ENCODE measurements at regions not wholly inside any gene's neighbourhood (a gene's known extent, or its start where the extent isn't known, plus 50 kb on each side); places are given as distances from the start of the nearest gene placed in this dataset.

GRCh38 chr17:13688716-13689115, 87.0 kb upstream of the HS3ST3A1 start:
- TF ChIP-seq CTCF (IDR thresholded peaks at IDR 0.05) (no peak), TCF7 (CRISPR knock-in tag; IDR thresholded peaks at IDR 0.05; ENCODE audit: low read depth) (no peak), FOXJ3 (CRISPR knock-in tag; IDR thresholded peaks at IDR 0.05; ENCODE audit: borderline replicate concordance) (no peak), PRRX2 (CRISPR knock-in tag; IDR thresholded peaks at IDR 0.05) (no peak), SOX15 (CRISPR knock-in tag; IDR thresholded peaks at IDR 0.05) (no peak), CREM (CRISPR knock-in tag; IDR thresholded peaks at IDR 0.05) (no peak), ZNF512 (CRISPR knock-in tag; IDR thresholded peaks at IDR 0.05; ENCODE audit: borderline replicate concordance) (no peak), JUN (CRISPR knock-in tag; IDR thresholded peaks at IDR 0.05) (no peak), CDX4 (CRISPR knock-in tag; IDR thresholded peaks at IDR 0.05; ENCODE audit: borderline replicate concordance) (no peak), NR1H2 (CRISPR knock-in tag; IDR thresholded peaks at IDR 0.05) (no peak)
- TF ChIP-seq, protein P1, sequence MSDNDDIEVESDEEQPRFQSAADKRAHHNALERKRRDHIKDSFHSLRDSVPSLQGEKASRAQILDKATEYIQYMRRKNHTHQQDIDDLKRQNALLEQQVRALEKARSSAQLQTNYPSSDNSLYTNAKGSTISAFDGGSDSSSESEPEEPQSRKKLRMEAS (CRISPR knock-in tag; IDR thresholded peaks at IDR 0.05), result no peak
- TF ChIP-seq, protein P2, sequence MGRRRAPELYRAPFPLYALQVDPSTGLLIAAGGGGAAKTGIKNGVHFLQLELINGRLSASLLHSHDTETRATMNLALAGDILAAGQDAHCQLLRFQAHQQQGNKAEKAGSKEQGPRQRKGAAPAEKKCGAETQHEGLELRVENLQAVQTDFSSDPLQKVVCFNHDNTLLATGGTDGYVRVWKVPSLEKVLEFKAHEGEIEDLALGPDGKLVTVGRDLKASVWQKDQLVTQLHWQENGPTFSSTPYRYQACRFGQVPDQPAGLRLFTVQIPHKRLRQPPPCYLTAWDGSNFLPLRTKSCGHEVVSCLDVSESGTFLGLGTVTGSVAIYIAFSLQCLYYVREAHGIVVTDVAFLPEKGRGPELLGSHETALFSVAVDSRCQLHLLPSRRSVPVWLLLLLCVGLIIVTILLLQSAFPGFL (CRISPR knock-in tag; IDR thresholded peaks at IDR 0.05; ENCODE audit: borderline replicate concordance), result no peak
- TF ChIP-seq, protein P3, sequence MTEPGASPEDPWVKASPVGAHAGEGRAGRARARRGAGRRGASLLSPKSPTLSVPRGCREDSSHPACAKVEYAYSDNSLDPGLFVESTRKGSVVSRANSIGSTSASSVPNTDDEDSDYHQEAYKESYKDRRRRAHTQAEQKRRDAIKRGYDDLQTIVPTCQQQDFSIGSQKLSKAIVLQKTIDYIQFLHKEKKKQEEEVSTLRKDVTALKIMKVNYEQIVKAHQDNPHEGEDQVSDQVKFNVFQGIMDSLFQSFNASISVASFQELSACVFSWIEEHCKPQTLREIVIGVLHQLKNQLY (CRISPR knock-in tag; IDR thresholded peaks at IDR 0.05), result no peak

Data from WTC11 (cell line).